ENCODE measurements at regions not wholly inside any gene's neighbourhood (a gene's known extent, or its start where the extent isn't known, plus 50 kb on each side); places are given as distances from the start of the nearest gene placed in this dataset.

GRCh38 chr3:30166535-30166934, 439.9 kb upstream of the TGFBR2 start:
- TF ChIP-seq, protein P1, sequence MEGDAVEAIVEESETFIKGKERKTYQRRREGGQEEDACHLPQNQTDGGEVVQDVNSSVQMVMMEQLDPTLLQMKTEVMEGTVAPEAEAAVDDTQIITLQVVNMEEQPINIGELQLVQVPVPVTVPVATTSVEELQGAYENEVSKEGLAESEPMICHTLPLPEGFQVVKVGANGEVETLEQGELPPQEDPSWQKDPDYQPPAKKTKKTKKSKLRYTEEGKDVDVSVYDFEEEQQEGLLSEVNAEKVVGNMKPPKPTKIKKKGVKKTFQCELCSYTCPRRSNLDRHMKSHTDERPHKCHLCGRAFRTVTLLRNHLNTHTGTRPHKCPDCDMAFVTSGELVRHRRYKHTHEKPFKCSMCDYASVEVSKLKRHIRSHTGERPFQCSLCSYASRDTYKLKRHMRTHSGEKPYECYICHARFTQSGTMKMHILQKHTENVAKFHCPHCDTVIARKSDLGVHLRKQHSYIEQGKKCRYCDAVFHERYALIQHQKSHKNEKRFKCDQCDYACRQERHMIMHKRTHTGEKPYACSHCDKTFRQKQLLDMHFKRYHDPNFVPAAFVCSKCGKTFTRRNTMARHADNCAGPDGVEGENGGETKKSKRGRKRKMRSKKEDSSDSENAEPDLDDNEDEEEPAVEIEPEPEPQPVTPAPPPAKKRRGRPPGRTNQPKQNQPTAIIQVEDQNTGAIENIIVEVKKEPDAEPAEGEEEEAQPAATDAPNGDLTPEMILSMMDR (IDR thresholded peaks at IDR 0.05; ENCODE audit: poor library complexity), result no peak
- TF ChIP-seq EZH2phosphoT487 (IDR thresholded peaks at IDR 0.05; ENCODE audit: low read depth, severe bottlenecking, unreplicated experiment), result no peak

Measured in hepatocyte (in vitro differentiated cells).